ENCODE measurements at regions not wholly inside any gene's neighbourhood (a gene's known extent, or its start where the extent isn't known, plus 50 kb on each side); places are given as distances from the start of the nearest gene placed in this dataset.

- H3K9me1 ChIP-seq (replicated peaks; ENCODE audit: control insufficient read depth, extremely low read depth, insufficient read depth, low read length): no peaks in the 10 kb centered on the region
- DNase-seq (ENCODE audit: low read depth, low spot score) (peak; percentile 70), FAIRE-seq (peak; percentile 72)
- no peaks in the 10 kb centered on the region for H3K36me3 ChIP-seq (ENCODE audit: control insufficient read depth in 2 of 2, extremely low read depth in 1 of 2, insufficient read depth in 2 of 2, low read length in 2 of 2)
- H3K9me3 ChIP-seq (replicated peaks; ENCODE audit: control insufficient read depth, insufficient read depth, low read length): no peaks in the 10 kb centered on the region
- H3K79me2 ChIP-seq (ENCODE audit: control insufficient read depth, insufficient read depth, low read length): no peaks in the 10 kb centered on the region
- no peaks in the 10 kb centered on the region for H3K27me3 ChIP-seq (ENCODE audit: control insufficient read depth in 2 of 2, insufficient read depth in 2 of 2, low read length in 2 of 2)
- no peak overlapping the region for H3K4me2 ChIP-seq (ENCODE audit: insufficient read depth, low read length)
- H2AFZ ChIP-seq (ENCODE audit: low read depth, low read length): no peak overlapping the region
- H3K9ac ChIP-seq (replicated peaks; ENCODE audit: extremely low read depth, insufficient read depth, low read length): no peak overlapping the region
- peaks cover under 1% of the 10 kb centered on the region for H3K4me1 ChIP-seq (ENCODE audit: control insufficient read depth, extremely low read depth, insufficient read depth, low read length)
- CTCF ChIA-PET: interaction anchor here (0.7 to 2.7 kb wide), 12 partner anchors 9 to 717 kb away, joined by 3 to 20 read pairs (median 6); no protein-coding TSS in a partner anchor
- intact Hi-C loops (cut with micrococcal nuclease) (loop anchor here (1.0 to 5.0 kb wide), 8 partner anchors 50 to 718 kb away; no protein-coding TSS in a partner anchor), dilution Hi-C loops (cut with MboI; ENCODE audit: extremely low pct_ligation_motif_present, low sequenced_read_pairs) (no loop called here)
- no peak overlapping the region for H3K4me3 ChIP-seq (replicated peaks in 1 of 3; ENCODE audit: insufficient read depth in 1 of 3, low read depth in 1 of 3, low read length in 3 of 3)
- TF ChIP-seq, protein P1, sequence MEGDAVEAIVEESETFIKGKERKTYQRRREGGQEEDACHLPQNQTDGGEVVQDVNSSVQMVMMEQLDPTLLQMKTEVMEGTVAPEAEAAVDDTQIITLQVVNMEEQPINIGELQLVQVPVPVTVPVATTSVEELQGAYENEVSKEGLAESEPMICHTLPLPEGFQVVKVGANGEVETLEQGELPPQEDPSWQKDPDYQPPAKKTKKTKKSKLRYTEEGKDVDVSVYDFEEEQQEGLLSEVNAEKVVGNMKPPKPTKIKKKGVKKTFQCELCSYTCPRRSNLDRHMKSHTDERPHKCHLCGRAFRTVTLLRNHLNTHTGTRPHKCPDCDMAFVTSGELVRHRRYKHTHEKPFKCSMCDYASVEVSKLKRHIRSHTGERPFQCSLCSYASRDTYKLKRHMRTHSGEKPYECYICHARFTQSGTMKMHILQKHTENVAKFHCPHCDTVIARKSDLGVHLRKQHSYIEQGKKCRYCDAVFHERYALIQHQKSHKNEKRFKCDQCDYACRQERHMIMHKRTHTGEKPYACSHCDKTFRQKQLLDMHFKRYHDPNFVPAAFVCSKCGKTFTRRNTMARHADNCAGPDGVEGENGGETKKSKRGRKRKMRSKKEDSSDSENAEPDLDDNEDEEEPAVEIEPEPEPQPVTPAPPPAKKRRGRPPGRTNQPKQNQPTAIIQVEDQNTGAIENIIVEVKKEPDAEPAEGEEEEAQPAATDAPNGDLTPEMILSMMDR (IDR thresholded peaks at IDR 0.05; ENCODE audit: extremely low read depth in 1 of 2, insufficient read depth in 1 of 2, low read depth in 1 of 2, low read length in 2 of 2): peak; percentile 48 to 66
- no peak for TF ChIP-seq POLR2AphosphoS5 (IDR thresholded peaks at IDR 0.05; ENCODE audit: insufficient read depth, low read depth, low read length)
- BruUV-seq (replicated peaks): no TSS peak
- POLR2A ChIA-PET: no interaction called here
- no peak overlapping the region for H3K27ac ChIP-seq (ENCODE audit: insufficient read depth, low read depth, low read length)
- no peaks in the 10 kb centered on the region for H4K20me1 ChIP-seq (replicated peaks; ENCODE audit: control insufficient read depth, extremely low read depth, insufficient read depth, low read length)
These were observed 106.6 kb upstream of the TMC3 start for GRCh38 chr15:81480645-81481053.

- H3K27me3 ChIP-seq (ENCODE audit: control insufficient read depth in 2 of 2, insufficient read depth in 2 of 2, low read length in 2 of 2): peaks cover 3 to 5% of the 10 kb centered on the region in 2 experiments
- H3K27ac ChIP-seq (ENCODE audit: insufficient read depth, low read depth, low read length): no peak overlapping the region
- intact Hi-C loops (cut with micrococcal nuclease): loop anchor here (5.0 kb wide), 1 partner anchor 201 kb away; no protein-coding TSS in a partner anchor
- no peak for DNase-seq (ENCODE audit: low read depth, low spot score)
- ChIA-PET CTCF (interaction anchor here (0.8 to 1.4 kb wide), 3 partner anchors 9 to 630 kb away, joined by 4 read pairs; no protein-coding TSS in a partner anchor), POLR2A (no interaction called here)
- FAIRE-seq: no peak
- H3K79me2 ChIP-seq (ENCODE audit: control insufficient read depth, insufficient read depth, low read length): no peaks in the 10 kb centered on the region
- H2AFZ ChIP-seq (ENCODE audit: low read depth, low read length): no peak overlapping the region
- H4K20me1 ChIP-seq (replicated peaks; ENCODE audit: control insufficient read depth, extremely low read depth, insufficient read depth, low read length): no peaks in the 10 kb centered on the region
- H3K4me2 ChIP-seq (ENCODE audit: insufficient read depth, low read length): no peak overlapping the region
- no peaks in the 10 kb centered on the region for H3K9me1 ChIP-seq (replicated peaks; ENCODE audit: control insufficient read depth, extremely low read depth, insufficient read depth, low read length)
- no peaks in the 10 kb centered on the region for H3K36me3 ChIP-seq (ENCODE audit: control insufficient read depth in 2 of 2, extremely low read depth in 1 of 2, insufficient read depth in 2 of 2, low read length in 2 of 2)
- TF ChIP-seq POLR2A (IDR thresholded peaks at IDR 0.05; ENCODE audit: low read depth, low read length) (no peak), MYC (IDR thresholded peaks at IDR 0.05; ENCODE audit: low read depth, low read length) (no peak), JUN (IDR thresholded peaks at IDR 0.05; ENCODE audit: borderline replicate concordance, insufficient read depth, insufficient read length, low read depth) (no peak), GATA2 (IDR thresholded peaks at IDR 0.05; ENCODE audit: insufficient read depth, insufficient read length, low read depth, low read length) (no peak), EZH2 (IDR thresholded peaks at IDR 0.05; ENCODE audit: borderline replicate concordance, low read depth, low read length, severe bottlenecking) (no peak), FOS (IDR thresholded peaks at IDR 0.05; ENCODE audit: borderline replicate concordance, insufficient read depth, low read length) (no peak), POLR2AphosphoS5 (IDR thresholded peaks at IDR 0.05; ENCODE audit: insufficient read depth, low read depth, low read length) (no peak)
- TF ChIP-seq, protein P1 (IDR thresholded peaks at IDR 0.05; ENCODE audit: extremely low read depth in 1 of 2, insufficient read depth in 1 of 2, low read depth in 1 of 2, low read length in 2 of 2): no peak
- TF ChIP-seq, protein P2, sequence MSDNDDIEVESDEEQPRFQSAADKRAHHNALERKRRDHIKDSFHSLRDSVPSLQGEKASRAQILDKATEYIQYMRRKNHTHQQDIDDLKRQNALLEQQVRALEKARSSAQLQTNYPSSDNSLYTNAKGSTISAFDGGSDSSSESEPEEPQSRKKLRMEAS (IDR thresholded peaks at IDR 0.05; ENCODE audit: insufficient read depth, insufficient read length): no peak
- no peaks in the 10 kb centered on the region for H3K4me1 ChIP-seq (ENCODE audit: control insufficient read depth, extremely low read depth, insufficient read depth, low read length)
- BruUV-seq (replicated peaks): no TSS peak
- no peak overlapping the region for H3K9ac ChIP-seq (replicated peaks; ENCODE audit: extremely low read depth, insufficient read depth, low read length)
- dilution Hi-C loops (cut with MboI; ENCODE audit: extremely low pct_ligation_motif_present, low sequenced_read_pairs): no loop called here
- no peak overlapping the region for H3K4me3 ChIP-seq (replicated peaks in 1 of 3; ENCODE audit: insufficient read depth in 1 of 3, low read depth in 1 of 3, low read length in 3 of 3)
- no peaks in the 10 kb centered on the region for H3K9me3 ChIP-seq (replicated peaks; ENCODE audit: control insufficient read depth, insufficient read depth, low read length)
These were observed 104.3 kb upstream of the TMC3 start for GRCh38 chr15:81478354-81478753.
